ENCODE measurements at regions not wholly inside any gene's neighbourhood (a gene's known extent, or its start where the extent isn't known, plus 50 kb on each side); places are given as distances from the start of the nearest gene placed in this dataset.

DNA sequence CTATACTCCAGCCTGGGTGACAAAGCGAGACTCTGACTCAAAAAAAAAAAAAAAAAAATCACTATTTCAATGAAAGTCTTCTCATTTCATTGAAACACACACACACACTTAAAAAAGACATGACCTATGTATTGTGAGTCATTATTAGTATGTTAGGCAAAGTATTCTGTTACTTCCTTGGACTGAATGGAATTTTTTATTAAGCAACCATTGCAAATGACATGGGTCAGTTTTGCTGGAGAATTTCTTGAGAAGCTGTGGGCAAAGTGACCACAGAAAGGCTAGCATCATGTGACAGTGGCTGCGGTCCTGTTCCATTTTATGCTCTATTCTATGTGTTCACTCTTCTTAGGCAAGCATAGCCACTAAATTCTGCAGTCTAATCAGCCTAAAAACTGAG, 695.7 kb downstream of the TDRD15 start:
- 60 to 78% (median 68%) methylated on average over 2 of the region's 2 CpGs for whole genome bisulfite sequencing, 3 donors
- no peaks in the 10 kb centered on the region for H3K4me1 ChIP-seq
- DNase-seq (no peak), ATAC-seq (no peak)
- H3K27ac ChIP-seq = no peak overlapping the region
- intact Hi-C loops (cut with DNase I) = no loop called here
- TF ChIP-seq, protein P1, sequence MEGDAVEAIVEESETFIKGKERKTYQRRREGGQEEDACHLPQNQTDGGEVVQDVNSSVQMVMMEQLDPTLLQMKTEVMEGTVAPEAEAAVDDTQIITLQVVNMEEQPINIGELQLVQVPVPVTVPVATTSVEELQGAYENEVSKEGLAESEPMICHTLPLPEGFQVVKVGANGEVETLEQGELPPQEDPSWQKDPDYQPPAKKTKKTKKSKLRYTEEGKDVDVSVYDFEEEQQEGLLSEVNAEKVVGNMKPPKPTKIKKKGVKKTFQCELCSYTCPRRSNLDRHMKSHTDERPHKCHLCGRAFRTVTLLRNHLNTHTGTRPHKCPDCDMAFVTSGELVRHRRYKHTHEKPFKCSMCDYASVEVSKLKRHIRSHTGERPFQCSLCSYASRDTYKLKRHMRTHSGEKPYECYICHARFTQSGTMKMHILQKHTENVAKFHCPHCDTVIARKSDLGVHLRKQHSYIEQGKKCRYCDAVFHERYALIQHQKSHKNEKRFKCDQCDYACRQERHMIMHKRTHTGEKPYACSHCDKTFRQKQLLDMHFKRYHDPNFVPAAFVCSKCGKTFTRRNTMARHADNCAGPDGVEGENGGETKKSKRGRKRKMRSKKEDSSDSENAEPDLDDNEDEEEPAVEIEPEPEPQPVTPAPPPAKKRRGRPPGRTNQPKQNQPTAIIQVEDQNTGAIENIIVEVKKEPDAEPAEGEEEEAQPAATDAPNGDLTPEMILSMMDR (IDR thresholded peaks at IDR 0.05) = no peak
- no peak overlapping the region for H3K4me3 ChIP-seq
- no peaks in the 10 kb centered on the region for H3K9me3 ChIP-seq
- H3K27me3 ChIP-seq (ENCODE audit: insufficient read depth in 3 of 3, low read length in 2 of 3) = no peaks in the 10 kb centered on the region
- H3K36me3 ChIP-seq (ENCODE audit: insufficient read depth in 1 of 2, low read depth in 1 of 2) = no peaks in the 10 kb centered on the region

DNA sequence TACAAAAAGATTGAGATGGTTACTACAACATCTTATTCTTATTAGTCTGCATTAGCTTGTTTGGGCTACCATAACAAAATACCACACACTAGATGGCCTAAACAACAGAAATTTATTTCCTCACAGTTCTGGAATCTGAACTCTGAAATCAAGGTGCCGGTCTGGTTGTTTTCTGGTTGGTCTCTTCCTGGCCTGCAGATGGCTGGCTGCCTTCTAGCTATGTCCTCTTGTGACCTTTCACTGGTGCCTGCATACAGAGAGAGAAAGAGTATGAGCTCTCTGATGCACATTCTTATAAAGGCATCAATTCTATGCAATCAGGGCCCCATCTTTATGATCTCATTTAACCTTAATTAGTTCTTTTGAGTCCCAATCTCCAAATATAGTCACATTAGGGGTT, 696.5 kb downstream of the TDRD15 start:
- Histone ChIP-seq H3K27me3 (ENCODE audit: insufficient read depth in 3 of 3, low read length in 2 of 3) (no peaks in the 10 kb centered on the region), H3K4me1 (no peaks in the 10 kb centered on the region), H3K36me3 (ENCODE audit: insufficient read depth in 1 of 2, low read depth in 1 of 2) (no peaks in the 10 kb centered on the region), H3K9me3 (no peaks in the 10 kb centered on the region), H3K4me3 (no peak overlapping the region), H3K27ac (no peak overlapping the region)
- TF ChIP-seq, protein P1 (IDR thresholded peaks at IDR 0.05) = no peak
- no peak for DNase-seq
- WGBS, 3 donors = 14 to 28% (median 16%) methylated on average over 1 of the region's 1 CpG
- ATAC-seq = no peak
- intact Hi-C loops (cut with DNase I) = no loop called here

DNA sequence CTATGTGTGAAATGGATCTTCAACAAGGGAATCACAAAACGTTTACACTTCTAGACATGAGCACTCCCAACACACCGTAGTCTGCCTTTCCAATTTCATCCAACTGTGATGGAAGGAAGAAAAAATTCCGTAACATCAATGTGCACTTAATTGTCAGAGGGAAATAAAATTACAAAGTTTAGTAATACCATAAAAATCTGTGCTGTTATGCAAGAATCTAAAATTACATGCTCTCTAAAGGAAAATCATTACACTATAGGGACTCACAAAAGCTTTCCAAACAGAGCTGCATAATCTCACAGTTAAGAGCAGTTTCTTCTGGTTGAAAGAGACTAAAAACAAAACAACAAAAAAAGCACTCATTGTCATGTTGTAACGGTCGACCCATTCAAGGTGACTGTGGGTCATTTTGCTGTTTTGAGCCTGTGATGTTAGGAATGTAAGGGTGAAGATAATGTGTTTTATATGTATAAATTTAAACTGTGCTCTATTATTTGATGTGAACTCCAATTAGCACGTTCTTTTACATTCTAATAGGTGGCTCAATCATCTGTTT, 698.0 kb downstream of the TDRD15 start:
- Histone ChIP-seq H3K27me3 (ENCODE audit: insufficient read depth in 3 of 3, low read length in 2 of 3) (no peaks in the 10 kb centered on the region), H3K36me3 (ENCODE audit: insufficient read depth in 1 of 2, low read depth in 1 of 2) (no peaks in the 10 kb centered on the region), H3K9me3 (no peaks in the 10 kb centered on the region), H3K4me1 (no peaks in the 10 kb centered on the region), H3K4me3 (no peak overlapping the region), H3K27ac (no peak overlapping the region)
- intact Hi-C loops (cut with DNase I) = no loop called here
- WGBS, 3 donors = 20 to 31% (median 24%) methylated on average over 6 of the region's 6 CpGs
- TF ChIP-seq, protein P1 (IDR thresholded peaks at IDR 0.05) = no peak
- DNase-seq (no peak), ATAC-seq (no peak)

DNA sequence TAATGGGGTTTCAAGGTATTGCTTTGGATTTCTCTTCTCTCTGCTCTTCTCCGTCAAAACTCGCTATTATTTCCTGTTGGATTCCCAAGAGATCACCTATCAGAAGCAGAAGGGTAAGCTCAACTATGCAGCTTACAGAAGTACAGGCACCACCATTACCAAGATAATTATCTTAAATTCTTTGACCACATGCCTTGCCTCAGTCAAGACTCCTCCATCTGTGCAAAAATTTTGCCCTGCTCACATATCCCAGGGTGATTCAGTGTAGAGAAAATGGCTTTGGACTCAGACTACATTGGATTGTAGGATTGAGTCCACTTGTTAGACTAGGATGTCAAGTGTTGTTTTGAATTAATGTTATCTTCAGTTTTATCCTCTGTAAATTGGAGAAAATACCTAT, 698.7 kb downstream of the TDRD15 start:
- TF ChIP-seq, protein P1 (IDR thresholded peaks at IDR 0.05) = no peak
- DNase-seq (no peak), ATAC-seq (no peak)
- Histone ChIP-seq H3K9me3 (no peaks in the 10 kb centered on the region), H3K27ac (no peak overlapping the region), H3K27me3 (ENCODE audit: insufficient read depth in 3 of 3, low read length in 2 of 3) (no peaks in the 10 kb centered on the region), H3K36me3 (ENCODE audit: insufficient read depth in 1 of 2, low read depth in 1 of 2) (no peaks in the 10 kb centered on the region), H3K4me1 (no peaks in the 10 kb centered on the region), H3K4me3 (no peak overlapping the region)
- intact Hi-C loops (cut with DNase I) = no loop called here
- WGBS, 3 donors = 51 to 60% (median 51%) methylated on average over 2 of the region's 2 CpGs

DNA sequence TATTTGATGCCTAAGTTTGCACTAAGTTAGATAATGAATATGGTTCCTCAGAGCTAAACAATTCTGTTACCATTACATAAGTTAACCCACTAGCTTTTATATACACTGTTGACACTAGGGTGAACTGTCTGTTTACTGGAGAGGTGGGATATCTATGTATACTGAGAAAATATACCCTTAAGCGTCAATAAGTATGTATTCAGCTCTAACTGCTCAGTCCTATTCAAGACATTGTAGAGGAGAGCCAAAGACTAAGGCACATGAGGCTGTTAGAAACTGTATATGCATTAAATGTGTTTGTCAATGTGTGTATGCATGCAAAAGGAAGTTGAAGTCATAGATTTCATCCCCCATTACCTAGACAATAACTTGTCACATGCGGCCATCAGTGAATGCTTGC, 710.0 kb downstream of the TDRD15 start:
- DNase-seq (no peak), ATAC-seq (no peak)
- Histone ChIP-seq H3K4me3 (no peak overlapping the region), H3K27ac (no peak overlapping the region), H3K9me3 (no peaks in the 10 kb centered on the region), H3K36me3 (ENCODE audit: insufficient read depth in 1 of 2, low read depth in 1 of 2) (no peaks in the 10 kb centered on the region), H3K27me3 (ENCODE audit: insufficient read depth in 3 of 3, low read length in 2 of 3) (no peaks in the 10 kb centered on the region), H3K4me1 (no peaks in the 10 kb centered on the region)
- TF ChIP-seq, protein P1 (IDR thresholded peaks at IDR 0.05) = no peak
- WGBS, 3 donors = 87 to 92% (median 90%) methylated on average over 2 of the region's 2 CpGs
- intact Hi-C loops (cut with DNase I) = no loop called here

Measured in psoas muscle (tissue), 7 donors.